CD4-positive, alpha-beta T cell treated with Interleukin-12 subunit alpha and Interleukin-12 subunit beta, for 1 hour (primary cell): ENCODE measurements at regions not wholly inside any gene's neighbourhood (a gene's known extent, or its start where the extent isn't known, plus 50 kb on each side); places are given as distances from the start of the nearest gene placed in this dataset.
A peak's percentile ranks its signal among the peaks of the same experiment; 100 is the strongest.

ENCODE experiments used
- DNase-seq: peaks from one replicate; pipeline ENCODE4 v3.0.0-alpha.2; 2020

DNA sequence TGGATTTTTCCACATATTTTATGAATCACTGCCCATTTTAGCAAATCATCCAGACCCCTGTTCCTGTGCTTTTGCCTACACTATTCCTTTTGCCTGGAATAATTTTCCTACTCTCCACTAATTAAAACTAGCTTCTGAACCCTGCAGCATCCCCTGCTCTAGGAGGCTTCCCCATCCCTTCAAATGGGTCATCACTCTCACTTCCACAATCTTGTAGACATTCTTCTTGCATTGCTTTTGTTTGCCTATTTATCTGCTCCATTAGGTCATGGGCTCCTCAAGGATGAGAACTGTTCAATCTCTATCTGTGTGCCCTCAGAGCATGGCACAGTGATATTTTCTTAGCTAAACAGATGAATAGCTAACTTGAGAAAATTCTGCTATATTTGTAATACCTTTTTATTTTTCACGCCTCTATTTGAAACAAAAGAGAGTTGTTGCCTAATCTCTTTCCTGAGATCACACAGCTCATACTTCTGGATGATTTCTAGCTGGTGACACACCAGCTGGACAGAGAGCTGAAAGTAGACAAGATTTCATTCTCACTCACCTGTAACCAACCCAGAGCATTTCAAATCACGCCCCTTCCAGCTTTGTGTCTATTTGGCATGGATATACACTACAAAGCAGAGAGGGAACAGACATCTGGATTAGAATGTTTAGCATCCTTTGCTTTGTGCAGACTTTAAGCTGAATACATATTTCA, 466.0 kb downstream of the FOXO1 start:
- no peak for DNase-seq

DNA sequence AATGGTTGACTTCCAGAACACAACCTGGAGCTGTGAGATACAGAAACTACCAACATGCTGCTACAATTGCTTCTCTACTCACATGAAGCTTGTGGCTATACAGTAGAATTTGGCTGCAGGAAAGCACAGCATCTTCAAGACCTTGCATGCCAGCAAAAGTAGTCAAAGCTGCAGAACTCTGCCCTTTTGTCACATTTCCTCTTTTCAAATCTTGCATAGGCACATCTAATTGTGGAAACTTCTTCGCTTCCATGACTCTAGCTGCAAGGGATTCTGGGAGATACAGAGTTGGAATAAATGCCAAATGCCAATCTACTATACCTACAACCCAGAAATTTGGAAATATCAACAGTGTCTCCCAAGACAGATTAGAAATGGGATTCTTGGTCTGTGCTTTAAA, 462.2 kb downstream of the FOXO1 start:
- DNase-seq = no peak

GRCh38 chr13:40205771-40206240, 460.6 kb downstream of the FOXO1 start:
- no peak for DNase-seq

DNA sequence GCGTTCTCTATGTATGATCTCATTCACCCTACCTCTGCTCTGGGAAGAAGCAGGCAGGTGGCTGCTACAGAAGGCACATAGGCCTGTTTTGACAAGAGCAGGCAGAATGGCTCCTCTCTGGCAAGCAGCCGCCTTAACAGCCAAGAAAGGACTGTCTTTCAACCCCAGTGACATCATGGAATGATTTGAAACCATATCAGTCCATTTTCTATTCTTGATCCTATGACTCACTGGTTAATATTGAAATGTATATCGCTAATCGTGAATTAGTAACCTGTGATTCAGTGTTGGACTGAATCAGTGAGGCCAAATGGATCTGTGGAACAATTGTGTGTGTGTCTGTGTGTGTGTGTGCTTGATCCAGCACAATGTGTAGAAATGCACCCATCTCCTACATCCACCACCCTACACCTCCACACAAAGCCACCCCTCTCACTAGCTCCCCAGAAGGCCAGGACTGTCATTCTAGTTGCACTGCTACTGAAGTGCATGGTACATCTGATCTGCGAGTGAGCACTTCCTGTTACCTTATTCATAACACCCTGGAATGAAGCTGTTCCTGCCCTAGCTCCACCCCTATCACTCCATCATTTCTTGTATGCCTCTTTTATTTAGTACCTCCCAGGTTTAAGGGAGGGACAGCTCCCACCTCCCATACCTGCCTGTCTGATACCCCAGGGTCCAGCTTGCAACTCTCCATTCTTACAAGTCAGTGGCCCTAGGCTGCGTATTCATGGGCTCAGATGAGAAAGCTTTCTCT, 460.0 kb downstream of the FOXO1 start:
- peak; percentile 59 for DNase-seq

DNA sequence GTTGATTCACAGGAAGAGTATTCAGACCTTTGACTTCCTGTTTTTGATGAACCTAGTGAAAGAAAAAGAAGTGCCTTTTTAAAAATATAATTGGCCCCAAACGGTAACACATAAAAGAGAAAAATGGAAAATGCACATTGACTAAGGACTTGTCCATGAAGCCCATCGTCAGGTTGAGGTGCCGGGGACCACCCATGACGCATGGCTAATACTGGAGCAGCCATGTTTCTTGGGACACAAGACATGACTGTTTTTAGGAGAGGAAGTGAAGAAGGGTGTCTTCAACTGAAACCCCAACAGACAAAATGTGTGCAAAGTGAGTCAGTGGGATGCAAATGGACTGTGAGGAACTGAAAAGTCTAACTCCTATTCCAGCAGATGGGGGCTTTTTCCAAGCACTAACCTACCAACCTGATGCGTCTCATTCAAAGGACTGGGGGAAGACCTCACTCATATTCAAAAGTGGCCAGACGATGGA, 459.4 kb downstream of the FOXO1 start:
- DNase-seq = no peak

- DNase-seq = no peak
Measured at GRCh38 chr13:40208517-40208916, 457.9 kb downstream of the FOXO1 start.

DNA sequence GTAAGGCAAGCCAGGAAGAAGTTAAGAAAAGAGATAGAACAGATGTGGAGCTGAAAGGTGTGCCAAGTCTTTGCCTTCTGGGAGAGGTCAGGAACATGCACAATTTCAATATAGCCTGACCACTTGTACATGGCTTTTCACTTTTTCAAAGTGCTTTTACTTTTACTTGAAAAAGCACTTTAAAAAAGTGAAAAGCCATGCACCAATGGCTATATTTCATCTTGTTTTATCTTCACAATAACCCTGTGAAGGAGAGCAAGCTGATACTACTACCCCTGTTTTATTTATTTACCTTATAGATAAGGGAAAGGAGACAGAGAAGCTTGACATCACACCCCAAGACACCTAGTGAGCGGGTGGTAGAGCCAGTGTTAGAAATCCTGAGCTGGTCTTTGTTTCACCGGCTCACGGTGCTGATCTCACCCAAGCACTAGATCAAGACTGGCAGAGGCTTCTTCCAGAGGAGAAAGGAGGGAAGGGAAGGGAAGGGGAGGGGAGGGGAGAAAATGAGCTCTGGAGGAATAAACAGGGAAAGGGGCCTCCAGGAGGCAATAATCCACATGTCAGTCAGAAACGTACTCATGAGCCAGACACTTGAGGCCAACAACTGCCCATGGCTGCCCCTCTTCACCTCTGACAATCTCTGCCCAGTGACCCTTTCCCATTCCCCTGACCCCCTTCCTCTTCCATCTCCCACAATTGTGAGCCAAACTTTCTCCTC, 455.4 kb downstream of the FOXO1 start:
- no peak for DNase-seq

- no peak for DNase-seq
Measured at GRCh38 chr13:40211586-40211968, 454.9 kb downstream of the FOXO1 start.

DNA sequence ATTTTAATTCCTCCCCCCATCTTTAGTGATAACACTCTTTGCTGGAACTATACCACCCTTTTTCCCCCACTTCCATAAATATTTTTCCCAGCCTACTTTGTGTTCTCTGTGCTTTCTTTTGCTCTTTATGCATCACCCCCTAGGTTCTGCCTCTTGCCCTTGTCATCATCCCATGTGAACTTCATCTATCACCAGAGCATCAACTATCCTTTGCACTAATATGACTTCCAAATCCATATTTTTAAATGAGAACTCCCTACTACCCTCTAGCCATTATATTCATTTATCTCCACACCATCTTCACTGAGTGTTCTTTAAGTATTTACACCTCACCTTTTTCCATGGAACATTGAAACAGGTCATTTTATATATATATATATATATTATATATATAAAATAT, 452.7 kb downstream of the FOXO1 start:
- no peak for DNase-seq

GRCh38 chr13:40215311-40215710, 451.1 kb downstream of the FOXO1 start:
- DNase-seq = no peak

DNA sequence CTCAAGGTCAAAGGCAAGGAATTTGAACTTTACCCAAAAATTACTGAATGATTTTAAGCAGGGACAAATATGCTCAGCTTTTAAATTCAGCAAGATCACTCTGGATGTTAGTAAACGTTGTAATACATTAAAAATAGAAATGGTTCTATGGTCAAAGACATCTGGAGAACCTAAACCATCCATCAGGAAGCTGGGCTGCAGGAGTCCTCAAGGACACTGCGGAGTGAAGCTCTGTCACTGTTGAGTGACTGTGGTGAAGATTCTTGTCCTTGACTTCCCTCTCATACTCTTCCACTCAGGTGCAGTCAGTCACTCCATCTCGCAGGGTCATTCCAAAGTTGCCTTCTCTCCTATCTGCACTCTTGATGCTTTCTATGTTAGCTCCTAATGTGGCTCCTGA, 450.7 kb downstream of the FOXO1 start:
- no peak for DNase-seq

DNA sequence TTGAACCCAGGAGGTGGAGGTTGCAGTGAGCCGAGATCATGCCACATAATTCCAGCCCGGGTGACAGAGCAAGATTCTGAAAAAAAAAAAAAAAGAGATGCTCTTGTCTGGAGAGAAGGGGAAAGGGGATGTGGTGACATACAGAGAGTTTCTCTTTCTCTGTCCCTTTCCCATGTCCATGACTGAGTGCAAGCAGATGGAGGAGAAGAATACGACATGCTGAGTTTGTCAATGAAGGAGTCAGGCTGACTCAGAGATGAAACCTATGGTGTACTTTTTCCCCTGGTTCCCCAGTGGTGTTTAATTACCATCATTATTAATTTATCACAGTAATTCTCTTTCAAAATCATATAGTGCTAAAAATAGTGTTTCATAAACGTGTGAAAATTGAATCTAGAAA, 448.8 kb downstream of the FOXO1 start:
- no peak for DNase-seq

DNA sequence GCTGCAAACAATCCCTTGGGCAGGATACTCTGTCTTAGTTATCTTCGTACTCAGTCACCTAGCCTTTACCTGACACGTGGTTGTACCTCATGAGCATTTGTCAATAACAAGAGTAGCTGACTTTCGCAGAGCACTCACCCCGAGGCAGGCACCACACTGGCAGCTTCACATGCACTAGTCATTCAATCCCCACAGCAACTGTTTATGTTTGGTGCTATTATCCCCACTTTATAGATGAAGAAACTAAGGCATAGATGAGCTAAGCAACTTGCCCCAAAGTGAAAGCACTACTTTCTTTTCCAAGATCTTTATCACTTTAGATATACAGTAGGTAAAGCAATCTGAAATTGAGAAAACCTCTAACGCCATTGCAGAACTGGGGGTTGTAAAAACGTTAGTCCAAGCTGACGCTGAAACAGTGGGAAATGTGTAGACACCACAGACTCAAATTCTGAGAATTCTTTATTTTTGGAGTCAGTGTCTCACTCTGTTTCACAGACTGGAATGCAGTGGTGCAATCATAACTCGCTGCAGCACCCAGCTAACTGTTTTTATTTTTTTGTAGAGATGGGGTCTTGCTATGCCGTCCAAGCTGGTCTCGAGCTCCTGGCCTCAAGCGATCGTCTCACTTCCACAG, 446.0 kb downstream of the FOXO1 start:
- DNase-seq = no peak

DNA sequence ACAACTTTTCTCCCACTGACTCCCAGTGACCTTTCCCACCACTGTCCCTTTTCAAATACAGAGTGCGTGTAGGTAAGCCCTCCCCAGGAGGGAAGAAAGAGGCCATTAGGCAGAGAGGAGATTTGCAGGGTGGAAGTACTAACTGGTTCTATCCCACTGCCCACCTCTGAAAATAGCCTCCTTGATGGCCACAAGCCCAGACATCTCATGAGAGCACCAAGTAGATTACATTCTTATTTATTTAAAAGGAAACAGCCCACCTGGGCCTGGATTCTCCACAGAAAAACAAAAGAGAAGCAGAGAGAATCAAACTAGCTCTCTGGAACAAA, 445.3 kb downstream of the FOXO1 start:
- DNase-seq = no peak

DNA sequence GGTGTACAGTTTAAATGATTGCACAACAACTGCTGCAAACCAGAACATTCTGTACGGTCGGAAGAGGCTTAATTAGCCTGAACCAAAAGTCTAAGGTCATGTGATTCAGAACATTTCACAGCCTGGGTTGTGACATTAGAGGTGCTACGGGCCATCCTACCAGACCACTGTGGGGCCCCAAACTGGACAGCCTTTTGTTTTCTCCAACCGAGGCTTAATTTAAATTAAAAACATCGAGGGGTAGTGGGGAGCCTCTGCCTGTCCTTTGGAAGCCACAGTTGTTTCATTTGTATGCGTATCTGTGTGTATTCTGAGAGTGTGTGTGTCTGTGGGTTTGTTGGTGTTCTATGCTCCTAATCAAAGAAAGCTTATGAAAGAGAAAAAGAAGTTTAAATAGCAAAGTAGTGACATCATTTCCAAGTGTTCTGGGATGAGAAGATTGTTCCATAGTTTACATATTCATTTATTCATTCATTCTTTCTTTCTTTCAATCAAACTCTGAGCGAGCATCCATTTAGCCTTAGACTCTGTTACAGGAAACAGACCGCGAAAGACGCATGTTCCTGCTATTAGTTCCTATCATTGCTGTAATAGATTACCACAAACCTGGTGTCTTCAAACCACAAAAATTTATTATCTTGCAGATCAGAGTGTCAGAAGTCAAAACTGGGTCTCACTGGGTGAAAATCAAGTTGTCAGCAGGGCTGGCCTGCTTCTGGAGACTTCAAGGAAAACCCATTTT, 444.8 kb downstream of the FOXO1 start:
- peak; percentile 62 for DNase-seq

GRCh38 chr13:40223585-40223984, 442.9 kb downstream of the FOXO1 start:
- DNase-seq = no peak

GRCh38 chr13:40228496-40228895, 437.9 kb downstream of the FOXO1 start:
- no peak for DNase-seq

- no peak for DNase-seq
Measured at GRCh38 chr13:40228990-40229389, 437.5 kb downstream of the FOXO1 start.

GRCh38 chr13:40230833-40231266, 435.6 kb downstream of the FOXO1 start:
- no peak for DNase-seq

DNA sequence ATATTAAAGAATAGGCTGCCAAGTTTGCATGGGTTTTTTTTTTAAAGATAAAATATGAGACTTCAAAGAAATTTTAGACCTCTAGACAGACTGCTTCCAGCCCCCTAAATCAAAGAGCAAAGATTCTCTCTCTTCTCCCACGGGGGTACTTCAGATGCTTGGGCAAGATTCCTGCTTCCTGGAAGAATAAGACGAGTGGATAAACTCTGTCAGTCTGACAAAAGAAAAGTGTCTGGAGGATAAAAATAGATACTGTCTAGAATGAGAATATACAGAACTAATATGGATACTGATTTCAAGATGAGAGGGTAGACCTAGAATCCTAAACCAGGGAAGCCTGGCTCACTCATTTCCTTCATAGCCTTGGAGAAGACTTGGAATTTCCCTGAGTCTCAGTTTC, 435.1 kb downstream of the FOXO1 start:
- no peak for DNase-seq

- no peak for DNase-seq
Measured at GRCh38 chr13:40231751-40232150, 434.7 kb downstream of the FOXO1 start.

GRCh38 chr13:40232311-40233040, 434.0 kb downstream of the FOXO1 start:
- no peak for DNase-seq
